ENCODE measurements at regions not wholly inside any gene's neighbourhood (a gene's known extent, or its start where the extent isn't known, plus 50 kb on each side); places are given as distances from the start of the nearest gene placed in this dataset.
"Not testable (repeated sequence)": the region's sequence is repeated elsewhere in the genome, so short reads cannot be mapped to it uniquely, and the experiment has no call there.

- not testable (repeated sequence) for H3K27me3 ChIP-seq (ENCODE audit: insufficient read depth, low read length); H2AFZ ChIP-seq (ENCODE audit: low read depth, low read length); H3K36me3 ChIP-seq (ENCODE audit: insufficient read depth, low read length); H3K9me3 ChIP-seq (ENCODE audit: low read length); H3K4me3 ChIP-seq (ENCODE audit: low read length); H3K4me1 ChIP-seq (ENCODE audit: insufficient read depth, low read length)
Observed at GRCh38 chr6:142016666-142017065, 116.1 kb upstream of the GJE1 start.

GRCh38 chr6:142015463-142015862 lies 117.3 kb upstream of the GJE1 start:
- not testable (repeated sequence) for H3K4me3 ChIP-seq (ENCODE audit: low read length); H3K27me3 ChIP-seq (ENCODE audit: insufficient read depth, low read length); H3K9me3 ChIP-seq (ENCODE audit: low read length); H3K36me3 ChIP-seq (ENCODE audit: insufficient read depth, low read length); H3K4me1 ChIP-seq (ENCODE audit: insufficient read depth, low read length)
- peak overlapping the region; percentile 86 for H2AFZ ChIP-seq (ENCODE audit: low read depth, low read length)

- peak overlapping the region; percentile 86 for H2AFZ ChIP-seq (ENCODE audit: low read depth, low read length)
- no peaks in the 10 kb centered on the region for H3K27me3 ChIP-seq (ENCODE audit: insufficient read depth, low read length)
- H3K4me3 ChIP-seq (ENCODE audit: low read length): peak overlapping the region; percentile 21
- peaks cover 10% of the 10 kb centered on the region for H3K4me1 ChIP-seq (ENCODE audit: insufficient read depth, low read length)
- no peaks in the 10 kb centered on the region for H3K9me3 ChIP-seq (ENCODE audit: low read length)
- no peaks in the 10 kb centered on the region for H3K36me3 ChIP-seq (ENCODE audit: insufficient read depth, low read length)
Observed at GRCh38 chr6:142015011-142015410, 117.7 kb upstream of the GJE1 start.

- Histone ChIP-seq H3K9me3 (ENCODE audit: low read length) (no peaks in the 10 kb centered on the region), H3K27me3 (ENCODE audit: insufficient read depth, low read length) (no peaks in the 10 kb centered on the region), H2AFZ (ENCODE audit: low read depth, low read length) (peak overlapping the region; percentile 86), H3K4me3 (ENCODE audit: low read length) (peak overlapping the region; percentile 21), H3K4me1 (ENCODE audit: insufficient read depth, low read length) (peaks cover 10% of the 10 kb centered on the region), H3K36me3 (ENCODE audit: insufficient read depth, low read length) (no peaks in the 10 kb centered on the region)
Observed at GRCh38 chr6:142014515-142014914, 118.2 kb upstream of the GJE1 start.

GRCh38 chr6:142013875-142014495 lies 118.7 kb upstream of the GJE1 start:
- no peaks in the 10 kb centered on the region for H3K27me3 ChIP-seq (ENCODE audit: insufficient read depth, low read length)
- peaks cover 10% of the 10 kb centered on the region for H3K4me1 ChIP-seq (ENCODE audit: insufficient read depth, low read length)
- peak overlapping the region; percentile 86 for H2AFZ ChIP-seq (ENCODE audit: low read depth, low read length)
- H3K9me3 ChIP-seq (ENCODE audit: low read length): no peaks in the 10 kb centered on the region
- no peak overlapping the region for H3K4me3 ChIP-seq (ENCODE audit: low read length)
- no peaks in the 10 kb centered on the region for H3K36me3 ChIP-seq (ENCODE audit: insufficient read depth, low read length)

GRCh38 chr6:142013287-142013686 lies 119.4 kb upstream of the GJE1 start:
- H3K4me3 ChIP-seq (ENCODE audit: low read length): no peak overlapping the region
- H3K4me1 ChIP-seq (ENCODE audit: insufficient read depth, low read length): peaks cover 10% of the 10 kb centered on the region
- H3K27me3 ChIP-seq (ENCODE audit: insufficient read depth, low read length): no peaks in the 10 kb centered on the region
- H2AFZ ChIP-seq (ENCODE audit: low read depth, low read length): no peak overlapping the region
- H3K36me3 ChIP-seq (ENCODE audit: insufficient read depth, low read length): no peaks in the 10 kb centered on the region
- no peaks in the 10 kb centered on the region for H3K9me3 ChIP-seq (ENCODE audit: low read length)

GRCh38 chr6:142011775-142012174 lies 121.0 kb upstream of the GJE1 start:
- Histone ChIP-seq H3K36me3 (ENCODE audit: insufficient read depth, low read length) (no peaks in the 10 kb centered on the region), H3K9me3 (ENCODE audit: low read length) (no peaks in the 10 kb centered on the region), H2AFZ (ENCODE audit: low read depth, low read length) (no peak overlapping the region), H3K4me1 (ENCODE audit: insufficient read depth, low read length) (peaks cover 10% of the 10 kb centered on the region), H3K27me3 (ENCODE audit: insufficient read depth, low read length) (no peaks in the 10 kb centered on the region), H3K4me3 (ENCODE audit: low read length) (no peak overlapping the region)

- Histone ChIP-seq H3K4me3 (ENCODE audit: low read length) (no peak overlapping the region), H3K36me3 (ENCODE audit: insufficient read depth, low read length) (no peaks in the 10 kb centered on the region), H3K9me3 (ENCODE audit: low read length) (no peaks in the 10 kb centered on the region), H3K4me1 (ENCODE audit: insufficient read depth, low read length) (peaks cover 10% of the 10 kb centered on the region), H3K27me3 (ENCODE audit: insufficient read depth, low read length) (no peaks in the 10 kb centered on the region), H2AFZ (ENCODE audit: low read depth, low read length) (no peak overlapping the region)
Observed at GRCh38 chr6:142011156-142011555, 121.6 kb upstream of the GJE1 start.

DNA sequence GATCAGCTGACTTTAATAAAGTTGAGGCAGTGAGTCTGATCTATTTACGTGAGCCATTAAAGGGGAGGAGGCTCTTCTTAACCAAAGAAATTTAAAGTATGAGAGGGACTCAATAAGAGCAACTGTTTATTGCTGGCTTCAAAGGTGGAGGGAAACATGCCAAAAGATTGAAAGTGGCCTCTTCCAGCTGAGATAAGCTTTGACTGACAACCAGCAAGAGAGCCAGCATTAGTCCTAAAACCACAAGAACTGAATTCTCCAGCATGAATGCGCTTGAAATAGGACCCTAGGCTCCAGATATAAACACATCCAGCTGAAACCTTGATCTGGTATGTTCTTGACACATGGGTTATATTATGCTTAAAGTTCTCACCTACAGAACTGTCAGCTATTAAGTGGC lies 123.1 kb upstream of the GJE1 start:
- Histone ChIP-seq H3K9me3 (ENCODE audit: low read length) (no peaks in the 10 kb centered on the region), H3K4me3 (ENCODE audit: low read length) (no peak overlapping the region)

GRCh38 chr6:142008781-142009180 lies 123.9 kb upstream of the GJE1 start:
- Histone ChIP-seq H3K27me3 (ENCODE audit: insufficient read depth, low read length) (no peaks in the 10 kb centered on the region), H3K4me3 (ENCODE audit: low read length) (no peak overlapping the region), H2AFZ (ENCODE audit: low read depth, low read length) (no peak overlapping the region), H3K4me1 (ENCODE audit: insufficient read depth, low read length) (peaks cover under 1% of the 10 kb centered on the region), H3K36me3 (ENCODE audit: insufficient read depth, low read length) (no peaks in the 10 kb centered on the region), H3K9me3 (ENCODE audit: low read length) (no peaks in the 10 kb centered on the region)

More for the DNA sequence above, 123.1 kb upstream of the GJE1 start:
- Histone ChIP-seq H2AFZ (ENCODE audit: low read depth, low read length) (no peak overlapping the region), H3K36me3 (ENCODE audit: insufficient read depth, low read length) (no peaks in the 10 kb centered on the region), H3K4me1 (ENCODE audit: insufficient read depth, low read length) (peaks cover 6% of the 10 kb centered on the region), H3K27me3 (ENCODE audit: insufficient read depth, low read length) (no peaks in the 10 kb centered on the region)

DNA sequence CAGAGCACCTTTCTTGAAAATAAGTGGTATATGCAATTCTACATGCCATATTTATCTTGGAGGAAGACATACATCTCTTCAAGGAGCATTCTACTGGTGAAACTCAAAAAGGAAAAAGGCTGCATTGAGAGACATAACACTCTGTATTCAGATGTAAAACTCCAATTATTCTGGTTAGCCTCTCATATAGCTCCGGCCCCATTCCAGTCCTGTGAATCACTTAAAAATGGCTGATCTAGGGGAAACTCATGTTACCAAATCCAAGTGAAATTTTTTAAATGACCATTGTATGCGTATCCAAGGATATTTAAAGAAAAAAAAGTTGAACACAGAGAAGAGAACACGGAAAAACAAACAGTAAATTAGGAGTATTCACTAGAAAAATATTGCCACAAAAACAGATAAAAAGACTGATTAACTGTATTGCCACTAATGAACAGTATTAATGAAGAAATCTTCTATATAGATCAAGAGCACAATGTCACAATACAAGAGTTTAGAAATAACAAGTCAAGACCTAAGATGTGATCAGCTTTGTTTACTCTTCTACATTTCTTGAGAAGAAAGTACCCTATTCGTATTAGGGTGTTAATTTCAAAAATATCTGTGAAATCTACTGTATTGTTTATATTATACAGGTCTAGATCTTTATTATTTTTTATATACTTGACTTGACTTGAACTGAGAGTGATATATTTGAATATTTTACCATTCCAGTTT lies 124.5 kb upstream of the GJE1 start:
- H3K36me3 ChIP-seq (ENCODE audit: insufficient read depth, low read length): no peaks in the 10 kb centered on the region
- no peak overlapping the region for H2AFZ ChIP-seq (ENCODE audit: low read depth, low read length)
- H3K9me3 ChIP-seq (ENCODE audit: low read length): no peaks in the 10 kb centered on the region
- H3K4me1 ChIP-seq (ENCODE audit: insufficient read depth, low read length): no peaks in the 10 kb centered on the region
- H3K4me3 ChIP-seq (ENCODE audit: low read length): no peak overlapping the region
- H3K27me3 ChIP-seq (ENCODE audit: insufficient read depth, low read length): no peaks in the 10 kb centered on the region

- Histone ChIP-seq H3K36me3 (ENCODE audit: insufficient read depth, low read length) (no peaks in the 10 kb centered on the region), H2AFZ (ENCODE audit: low read depth, low read length) (no peak overlapping the region), H3K27me3 (ENCODE audit: insufficient read depth, low read length) (no peaks in the 10 kb centered on the region), H3K4me1 (ENCODE audit: insufficient read depth, low read length) (no peaks in the 10 kb centered on the region), H3K9me3 (ENCODE audit: low read length) (peaks cover 2% of the 10 kb centered on the region), H3K4me3 (ENCODE audit: low read length) (no peak overlapping the region)
Observed at GRCh38 chr6:142005021-142005420, 127.7 kb upstream of the GJE1 start.

DNA sequence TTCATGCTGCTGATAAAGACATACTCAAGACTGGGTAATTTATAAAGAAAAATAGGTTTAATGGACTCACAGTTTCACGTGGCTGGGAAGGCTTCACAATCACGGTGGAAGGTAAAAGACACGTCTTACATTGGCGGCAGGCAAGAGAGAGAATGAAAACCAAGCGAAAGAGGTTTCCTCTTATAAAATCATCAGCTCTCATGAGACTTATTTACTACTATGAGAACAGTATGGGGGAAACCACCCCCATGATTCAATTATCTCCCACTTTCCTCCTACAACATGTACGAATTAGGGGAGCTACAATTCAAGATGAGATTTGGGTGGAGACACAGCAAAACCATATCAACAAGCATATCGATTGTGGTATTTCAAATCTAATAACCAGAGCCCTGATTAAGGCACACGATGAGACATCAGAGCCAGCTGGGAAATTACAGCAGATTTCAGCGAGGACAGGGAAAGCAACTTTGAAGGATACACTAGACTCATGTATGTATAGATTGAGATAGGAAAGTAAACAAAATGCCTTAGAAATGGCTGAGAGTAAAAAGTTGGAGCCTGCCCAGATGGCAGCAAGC lies 129.8 kb upstream of the GJE1 start:
- H3K4me3 ChIP-seq (ENCODE audit: low read length): no peak overlapping the region
- H3K27me3 ChIP-seq (ENCODE audit: insufficient read depth, low read length): no peaks in the 10 kb centered on the region
- H2AFZ ChIP-seq (ENCODE audit: low read depth, low read length): no peak overlapping the region
- H3K9me3 ChIP-seq (ENCODE audit: low read length): peaks cover 2% of the 10 kb centered on the region
- no peaks in the 10 kb centered on the region for H3K4me1 ChIP-seq (ENCODE audit: insufficient read depth, low read length)
- H3K36me3 ChIP-seq (ENCODE audit: insufficient read depth, low read length): no peaks in the 10 kb centered on the region

Data from neuron (in vitro differentiated cells).